ENCODE measurements at regions not wholly inside any gene's neighbourhood (a gene's known extent, or its start where the extent isn't known, plus 50 kb on each side); places are given as distances from the start of the nearest gene placed in this dataset.
"Not testable (repeated sequence)": the region's sequence is repeated elsewhere in the genome, so short reads cannot be mapped to it uniquely, and the experiment has no call there.

GRCh38 chr5:42949348-42950115 is 90.6 kb downstream of the ANXA2R start:
- DNase-seq, result no peak

- DNase-seq, result no peak
These were observed 91.2 kb downstream of the ANXA2R start for GRCh38 chr5:42948961-42949347.

- peak; percentile 62 to 91 for DNase-seq
These were observed 95.1 kb downstream of the ANXA2R start for GRCh38 chr5:42944989-42945388.

- no peak for DNase-seq
These were observed 96.0 kb downstream of the ANXA2R start for GRCh38 chr5:42943931-42944631.

GRCh38 chr5:42940853-42941252 is 99.3 kb downstream of the ANXA2R start:
- no peak for DNase-seq

- not testable (repeated sequence) for DNase-seq
These were observed 108.1 kb downstream of the ANXA2R start for GRCh38 chr5:42932011-42932410.

- not testable (repeated sequence) for DNase-seq
These were observed 108.7 kb downstream of the ANXA2R start for GRCh38 chr5:42931451-42931850.

- no peak for DNase-seq
These were observed 109.2 kb downstream of the ANXA2R start for GRCh38 chr5:42930934-42931333.

GRCh38 chr5:42929871-42930270 is 110.2 kb downstream of the ANXA2R start:
- no peak for DNase-seq

GRCh38 chr5:42927730-42928129 is 112.4 kb downstream of the ANXA2R start:
- no peak for DNase-seq

- DNase-seq, result no peak
These were observed 113.0 kb upstream of the SELENOP start for GRCh38 chr5:42924686-42925085.

- DNase-seq, result no peak
These were observed 112.5 kb upstream of the SELENOP start for GRCh38 chr5:42924226-42924625.

GRCh38 chr5:42923710-42924109 is 112.0 kb upstream of the SELENOP start:
- no peak for DNase-seq

GRCh38 chr5:42919600-42919999 is 107.9 kb upstream of the SELENOP start:
- no peak for DNase-seq

GRCh38 chr5:42915306-42915866 is 103.7 kb upstream of the SELENOP start:
- no peak for DNase-seq

GRCh38 chr5:42912184-42912798 is 100.6 kb upstream of the SELENOP start:
- DNase-seq, result peak in 1 of 2 experiments; percentile 72

- peak; percentile 25 to 89 for DNase-seq
These were observed 97.1 kb upstream of the SELENOP start for GRCh38 chr5:42908509-42909488.

- no peak for DNase-seq
These were observed 96.4 kb upstream of the SELENOP start for GRCh38 chr5:42908086-42908485.

GRCh38 chr5:42905827-42906226 is 94.1 kb upstream of the SELENOP start:
- no peak for DNase-seq

- DNase-seq, result no peak
These were observed 89.0 kb upstream of the SELENOP start for GRCh38 chr5:42900734-42901133.

- no peak for DNase-seq
These were observed 87.1 kb upstream of the SELENOP start for GRCh38 chr5:42898760-42899159.

- DNase-seq, result no peak
These were observed 84.8 kb upstream of the SELENOP start for GRCh38 chr5:42896523-42896922.

All from SW 1271 (cell line).